Neutrophil (primary cell): ENCODE measurements at regions not wholly inside any gene's neighbourhood (a gene's known extent, or its start where the extent isn't known, plus 50 kb on each side); places are given as distances from the start of the nearest gene placed in this dataset.
A peak's percentile ranks its signal among the peaks of the same experiment; 100 is the strongest.

Experiments
- H3K27ac ChIP-seq: fragments of 200-600 bp; sonication (generic); 2 replicates; pipeline ENCODE4 v1.5.1; 2016; ENCODE audit warnings: mild to moderate bottlenecking, moderate library complexity
- H3K27me3 ChIP-seq: fragments of 200-600 bp; sonication (generic); 2 replicates; pipeline ENCODE4 v1.6.0; 2016; ENCODE audit warnings: mild to moderate bottlenecking
- H3K36me3 ChIP-seq: fragments of 200-600 bp; sonication (generic); 2 replicates; pipeline ENCODE4 v1.5.1; 2017
- H3K4me1 ChIP-seq, 2 experiments: fragments of 200-600 bp in 1 of 2; sonication (generic) in 1 of 2; 1 replicate in 1 of 2; 2 replicates in 1 of 2; pipeline versions ENCODE4 v1.5.1 to v1.6.1; 2013 to 2016; ENCODE audit warnings: low read depth in 1 of 2, low read length in 1 of 2, mild to moderate bottlenecking in 1 of 2, moderate library complexity in 1 of 2; ENCODE audit not compliant: control insufficient read depth in 1 of 2, insufficient read depth in 1 of 2
- H3K4me3 ChIP-seq, 2 experiments: fragments of 200-600 bp in 1 of 2; sonication (generic) in 1 of 2; 1 replicate in 1 of 2; 2 replicates in 1 of 2; pipeline ENCODE4 v1.5.1; 2013 to 2016; ENCODE audit warnings: low read depth in 1 of 2, low read length in 1 of 2, mild to moderate bottlenecking in 1 of 2, moderate library complexity in 1 of 2
- H3K9me3 ChIP-seq: fragments of 200-600 bp; sonication (generic); 2 replicates; pipeline ENCODE4 v1.5.1; 2016
- TF ChIP-seq, protein P1 (sequence below): fragments of 200-600 bp; sonication (generic); IDR thresholded peaks from 2 replicates; pipeline ENCODE4 v1.5.1; 2016; ENCODE audit warnings: antibody characterized with exemption

DNA sequence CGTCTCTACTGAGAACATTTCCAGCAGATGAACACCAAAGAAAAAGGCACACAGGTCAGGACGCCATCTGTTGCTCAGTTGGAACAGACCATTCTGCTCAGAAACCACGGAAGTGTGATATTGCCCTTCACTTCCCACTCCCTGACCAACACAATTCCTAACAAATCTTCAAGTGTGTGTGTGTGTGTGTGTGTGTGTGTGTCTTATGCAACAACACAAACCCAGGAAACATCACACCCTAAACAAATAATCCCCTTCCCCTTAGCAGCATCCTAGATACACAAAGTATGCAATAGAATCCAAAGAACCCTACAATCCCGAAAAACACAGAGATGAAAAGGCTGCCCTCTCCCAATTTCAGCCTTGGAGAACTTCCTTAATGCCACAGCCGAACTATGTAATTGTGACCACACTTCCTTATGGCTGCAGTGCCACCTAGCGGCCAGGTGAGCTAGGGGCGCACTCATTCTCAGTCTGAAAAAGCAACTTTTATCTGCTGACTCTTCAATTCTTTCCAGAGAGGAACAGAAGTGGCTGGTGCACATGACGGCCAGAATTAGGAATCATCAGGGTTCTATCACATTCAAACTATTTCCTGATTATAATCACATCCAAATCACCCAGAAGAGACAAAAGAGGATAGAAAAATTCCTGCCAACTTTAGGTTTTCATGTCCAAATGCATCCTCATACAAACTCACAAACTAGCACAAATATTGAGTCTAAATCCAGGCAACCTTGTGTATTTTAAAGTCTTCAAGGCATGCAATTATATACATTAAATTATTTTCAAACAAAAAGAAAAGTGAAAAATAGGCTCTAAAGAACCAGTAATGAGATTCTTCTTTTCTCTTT, 164.9 kb downstream of the DHX15 start:
- no peaks in the 10 kb centered on the region for H3K4me1 ChIP-seq
- H3K36me3 ChIP-seq = no peaks in the 10 kb centered on the region
- no peaks in the 10 kb centered on the region for H3K27me3 ChIP-seq
- H3K9me3 ChIP-seq = no peaks in the 10 kb centered on the region
- no peak overlapping the region for H3K4me3 ChIP-seq
- H3K27ac ChIP-seq = no peak overlapping the region
- TF ChIP-seq, protein P1, sequence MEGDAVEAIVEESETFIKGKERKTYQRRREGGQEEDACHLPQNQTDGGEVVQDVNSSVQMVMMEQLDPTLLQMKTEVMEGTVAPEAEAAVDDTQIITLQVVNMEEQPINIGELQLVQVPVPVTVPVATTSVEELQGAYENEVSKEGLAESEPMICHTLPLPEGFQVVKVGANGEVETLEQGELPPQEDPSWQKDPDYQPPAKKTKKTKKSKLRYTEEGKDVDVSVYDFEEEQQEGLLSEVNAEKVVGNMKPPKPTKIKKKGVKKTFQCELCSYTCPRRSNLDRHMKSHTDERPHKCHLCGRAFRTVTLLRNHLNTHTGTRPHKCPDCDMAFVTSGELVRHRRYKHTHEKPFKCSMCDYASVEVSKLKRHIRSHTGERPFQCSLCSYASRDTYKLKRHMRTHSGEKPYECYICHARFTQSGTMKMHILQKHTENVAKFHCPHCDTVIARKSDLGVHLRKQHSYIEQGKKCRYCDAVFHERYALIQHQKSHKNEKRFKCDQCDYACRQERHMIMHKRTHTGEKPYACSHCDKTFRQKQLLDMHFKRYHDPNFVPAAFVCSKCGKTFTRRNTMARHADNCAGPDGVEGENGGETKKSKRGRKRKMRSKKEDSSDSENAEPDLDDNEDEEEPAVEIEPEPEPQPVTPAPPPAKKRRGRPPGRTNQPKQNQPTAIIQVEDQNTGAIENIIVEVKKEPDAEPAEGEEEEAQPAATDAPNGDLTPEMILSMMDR = peak; percentile 70

DNA sequence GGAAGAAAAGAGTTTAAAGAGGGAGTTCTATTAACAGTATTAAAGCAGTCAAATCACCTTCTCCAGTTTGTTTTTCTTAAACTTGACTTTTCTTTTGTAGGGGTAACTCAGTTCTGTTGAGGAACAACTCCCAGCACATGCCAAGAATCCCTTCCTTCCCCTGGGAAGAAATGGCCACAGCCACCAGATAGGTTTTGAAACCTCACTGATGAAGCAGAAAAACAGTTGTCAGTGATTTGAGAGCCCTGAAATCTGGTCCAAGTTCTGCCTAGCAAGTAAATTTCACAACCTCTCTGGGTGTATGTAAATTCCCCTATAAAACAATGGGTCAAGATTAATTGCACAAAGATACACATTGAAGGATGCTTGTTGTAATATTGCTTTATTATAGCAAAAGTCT, 167.1 kb downstream of the DHX15 start:
- Histone ChIP-seq H3K27ac (no peak overlapping the region), H3K36me3 (no peaks in the 10 kb centered on the region), H3K27me3 (peaks cover 8% of the 10 kb centered on the region), H3K4me1 (no peaks in the 10 kb centered on the region), H3K4me3 (no peak overlapping the region), H3K9me3 (no peaks in the 10 kb centered on the region)
- TF ChIP-seq, protein P1 = no peak

DNA sequence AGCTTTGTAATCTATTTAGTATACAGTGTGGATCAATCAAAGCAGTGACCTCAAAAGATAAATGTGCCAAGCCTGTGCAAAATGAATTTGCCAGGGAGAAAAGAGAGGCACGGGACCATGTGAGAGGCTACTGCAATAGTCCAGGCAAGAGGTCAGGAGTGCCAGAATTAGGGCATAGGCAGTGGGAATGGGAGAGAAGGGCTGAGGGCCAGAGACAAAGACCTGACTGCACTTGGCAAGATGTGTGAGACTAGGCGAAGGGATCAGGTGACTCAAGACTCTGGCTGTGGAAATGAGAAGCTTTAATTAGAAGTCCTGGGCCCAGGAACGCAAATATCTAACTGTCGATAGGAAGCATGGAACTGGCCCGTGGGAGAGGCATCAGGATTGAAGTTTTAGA, 168.1 kb downstream of the DHX15 start:
- no peaks in the 10 kb centered on the region for H3K36me3 ChIP-seq
- no peaks in the 10 kb centered on the region for H3K9me3 ChIP-seq
- H3K27ac ChIP-seq = no peak overlapping the region
- H3K4me3 ChIP-seq = no peak overlapping the region
- TF ChIP-seq, protein P1 = no peak
- no peaks in the 10 kb centered on the region for H3K4me1 ChIP-seq
- H3K27me3 ChIP-seq = peaks cover 10% of the 10 kb centered on the region

DNA sequence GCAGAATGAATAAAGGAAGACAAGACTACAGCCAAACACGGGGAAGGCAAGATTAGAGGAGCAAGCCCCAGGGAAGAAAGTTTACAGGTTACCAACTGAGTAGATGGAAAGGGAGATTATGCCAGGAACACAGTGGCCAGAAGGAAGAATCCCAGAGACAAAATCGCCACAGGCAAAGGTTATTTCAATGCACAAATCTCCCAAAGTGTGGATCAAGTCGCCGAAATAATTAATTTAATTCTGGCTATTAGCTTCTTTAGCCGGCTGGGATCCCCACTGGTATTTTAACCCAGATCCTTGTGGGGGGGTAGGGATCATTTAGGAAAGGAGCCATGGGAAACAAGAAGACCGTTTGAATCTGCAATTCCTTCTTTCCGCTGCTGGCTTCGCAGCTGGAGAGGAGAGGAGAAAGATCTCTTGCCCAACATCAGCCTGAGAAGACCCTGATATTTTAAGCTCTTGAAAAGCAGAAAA, 171.0 kb downstream of the DHX15 start:
- no peaks in the 10 kb centered on the region for H3K9me3 ChIP-seq
- H3K4me1 ChIP-seq = no peaks in the 10 kb centered on the region
- H3K27me3 ChIP-seq = peaks cover 14% of the 10 kb centered on the region
- H3K27ac ChIP-seq = no peak overlapping the region
- TF ChIP-seq, protein P1 = no peak
- H3K36me3 ChIP-seq = no peaks in the 10 kb centered on the region
- no peak overlapping the region for H3K4me3 ChIP-seq

DNA sequence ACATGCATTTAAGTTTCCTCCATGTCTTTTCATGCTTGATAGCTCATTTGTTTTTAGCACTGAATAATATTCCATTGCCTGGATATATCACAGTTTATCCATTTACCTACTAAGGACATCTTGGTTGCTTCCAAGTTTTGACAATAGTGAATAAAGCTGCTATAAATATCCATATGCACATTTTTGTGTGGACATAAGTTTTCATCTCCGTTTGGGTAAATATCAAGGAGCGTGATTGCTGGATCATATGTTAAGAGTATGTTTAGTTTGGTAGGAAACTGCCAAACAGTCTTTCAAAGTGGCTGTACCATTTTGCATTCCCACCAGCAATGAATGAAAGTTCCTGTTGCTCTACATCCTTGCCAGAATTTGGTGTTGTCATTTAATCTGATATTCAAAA, 172.5 kb downstream of the DHX15 start:
- TF ChIP-seq, protein P1 = no peak
- peaks cover 14% of the 10 kb centered on the region for H3K27me3 ChIP-seq
- H3K27ac ChIP-seq = no peak overlapping the region

More for the DNA sequence above, 172.5 kb downstream of the DHX15 start:
- no peaks in the 10 kb centered on the region for H3K9me3 ChIP-seq
- no peaks in the 10 kb centered on the region for H3K36me3 ChIP-seq
- H3K4me1 ChIP-seq = no peaks in the 10 kb centered on the region
- no peak overlapping the region for H3K4me3 ChIP-seq
